ENCODE measurements at regions not wholly inside any gene's neighbourhood (a gene's known extent, or its start where the extent isn't known, plus 50 kb on each side); places are given as distances from the start of the nearest gene placed in this dataset.

DNA sequence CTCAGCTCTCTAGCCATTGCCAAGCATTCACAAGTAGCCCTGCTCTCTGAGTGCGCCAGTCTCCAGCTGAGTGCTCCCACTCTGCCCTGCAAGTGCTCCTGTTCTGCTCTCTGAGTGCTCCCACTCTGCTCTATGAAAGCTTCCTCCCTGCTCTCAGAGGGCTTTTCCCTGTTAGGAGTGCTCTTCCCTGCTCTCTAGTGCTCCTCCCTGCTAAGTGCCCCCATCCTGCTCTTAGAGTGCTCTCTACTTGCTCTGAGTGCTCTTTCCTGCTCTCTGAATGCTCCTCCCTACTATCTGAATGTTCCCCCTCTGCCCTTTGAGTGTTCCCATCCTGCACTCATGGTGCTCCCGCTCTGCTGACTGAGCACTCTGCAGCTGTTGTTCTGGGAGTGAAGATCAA, 555.4 kb downstream of the NPHP4 start:
- TF ChIP-seq HDGF (IDR thresholded peaks at IDR 0.05; ENCODE audit: borderline replicate concordance) (no peak), SUZ12 (IDR thresholded peaks at IDR 0.05) (no peak), FOXA1 (IDR thresholded peaks at IDR 0.05) (no peak), SP1 (IDR thresholded peaks at IDR 0.05) (no peak), ARNT (IDR thresholded peaks at IDR 0.05) (no peak), ELF4 (IDR thresholded peaks at IDR 0.05) (no peak), TARDBP (IDR thresholded peaks at IDR 0.05) (no peak)

Measured in HEK293T (cell line).